ENCODE measurements at regions not wholly inside any gene's neighbourhood (a gene's known extent, or its start where the extent isn't known, plus 50 kb on each side); places are given as distances from the start of the nearest gene placed in this dataset.
"Not testable (repeated sequence)": the region's sequence is repeated elsewhere in the genome, so short reads cannot be mapped to it uniquely, and the experiment has no call there.

DNA sequence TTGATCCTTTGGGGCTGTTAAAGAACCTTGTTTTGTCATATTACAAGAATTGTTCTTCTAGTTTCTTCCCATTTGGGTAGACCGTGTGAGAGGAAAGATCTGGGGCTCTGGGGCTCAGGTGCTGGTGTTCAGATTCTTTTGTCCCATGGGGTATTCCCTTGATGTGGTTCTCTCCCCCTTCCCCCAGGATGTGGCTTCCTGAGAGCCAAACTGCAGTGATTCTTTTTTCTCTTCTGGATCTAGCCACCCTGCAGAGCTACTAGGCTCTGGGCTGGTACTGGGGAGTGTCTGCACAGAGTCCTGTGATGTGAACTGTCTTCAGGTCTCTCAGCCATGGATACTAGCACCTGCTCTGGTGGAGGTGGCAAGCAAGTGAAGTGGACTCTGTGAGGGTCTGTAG is 480.5 kb upstream of the MAN1A1 start:
- TF ChIP-seq, protein P1, sequence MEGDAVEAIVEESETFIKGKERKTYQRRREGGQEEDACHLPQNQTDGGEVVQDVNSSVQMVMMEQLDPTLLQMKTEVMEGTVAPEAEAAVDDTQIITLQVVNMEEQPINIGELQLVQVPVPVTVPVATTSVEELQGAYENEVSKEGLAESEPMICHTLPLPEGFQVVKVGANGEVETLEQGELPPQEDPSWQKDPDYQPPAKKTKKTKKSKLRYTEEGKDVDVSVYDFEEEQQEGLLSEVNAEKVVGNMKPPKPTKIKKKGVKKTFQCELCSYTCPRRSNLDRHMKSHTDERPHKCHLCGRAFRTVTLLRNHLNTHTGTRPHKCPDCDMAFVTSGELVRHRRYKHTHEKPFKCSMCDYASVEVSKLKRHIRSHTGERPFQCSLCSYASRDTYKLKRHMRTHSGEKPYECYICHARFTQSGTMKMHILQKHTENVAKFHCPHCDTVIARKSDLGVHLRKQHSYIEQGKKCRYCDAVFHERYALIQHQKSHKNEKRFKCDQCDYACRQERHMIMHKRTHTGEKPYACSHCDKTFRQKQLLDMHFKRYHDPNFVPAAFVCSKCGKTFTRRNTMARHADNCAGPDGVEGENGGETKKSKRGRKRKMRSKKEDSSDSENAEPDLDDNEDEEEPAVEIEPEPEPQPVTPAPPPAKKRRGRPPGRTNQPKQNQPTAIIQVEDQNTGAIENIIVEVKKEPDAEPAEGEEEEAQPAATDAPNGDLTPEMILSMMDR (IDR thresholded peaks at IDR 0.05; ENCODE audit: low read depth, low read length, missing control alignments): no peak
- no peak for DNase-seq
- in situ Hi-C loops (cut with HindIII; ENCODE audit: low pct_ligation_motif_present, low sequenced_read_pairs): no loop called here
- no peak overlapping the region for H3K27ac ChIP-seq
- H3K4me3 ChIP-seq (ENCODE audit: low read depth, low read length): no peak overlapping the region
- H3K36me3 ChIP-seq (replicated peaks): no peaks in the 10 kb centered on the region
- H3K27me3 ChIP-seq (replicated peaks): no peaks in the 10 kb centered on the region

DNA sequence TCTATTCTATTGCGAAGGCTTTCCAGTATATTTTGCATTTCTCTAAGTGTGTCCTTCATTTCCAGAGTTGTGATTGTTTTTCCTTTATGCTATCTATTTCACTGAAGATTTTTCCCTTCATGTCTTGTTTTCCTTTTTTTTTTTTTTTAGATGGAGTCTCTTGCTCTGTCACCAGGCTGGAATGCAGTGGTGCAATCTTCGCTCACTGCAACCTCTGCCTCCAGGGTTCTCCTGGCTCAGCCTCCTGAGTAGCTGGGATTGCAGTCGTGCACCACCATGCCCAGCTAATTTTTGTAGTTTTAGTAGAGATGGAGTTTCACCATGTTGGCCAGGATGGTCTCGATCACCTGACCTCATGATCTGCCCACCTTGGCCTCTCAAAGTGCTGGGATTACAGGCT is 479.9 kb upstream of the MAN1A1 start:
- in situ Hi-C loops (cut with HindIII; ENCODE audit: low pct_ligation_motif_present, low sequenced_read_pairs); H3K27ac ChIP-seq; H3K27me3 ChIP-seq (replicated peaks); H3K36me3 ChIP-seq (replicated peaks); H3K4me3 ChIP-seq (ENCODE audit: low read depth, low read length): not testable (repeated sequence)
- peak; percentile 19 for DNase-seq

DNA sequence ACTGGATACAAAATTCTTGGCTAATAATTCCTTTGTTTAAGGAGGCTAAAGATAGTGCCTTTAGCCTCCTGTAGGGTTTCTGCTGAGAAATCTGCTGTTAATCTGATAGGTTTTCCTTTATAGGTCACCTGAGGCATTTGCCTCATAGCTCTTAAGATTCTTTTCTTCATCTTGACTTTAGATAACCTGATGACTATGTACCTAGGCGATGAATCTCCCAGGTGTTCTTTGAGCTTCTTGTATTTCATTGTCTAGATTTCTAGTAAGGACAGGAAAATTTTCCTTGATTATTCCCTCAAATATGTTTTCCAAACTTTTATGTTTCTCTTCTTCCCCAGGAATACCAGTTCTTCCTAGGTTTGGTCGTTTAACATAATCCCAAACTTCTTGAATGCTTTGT is 479.4 kb upstream of the MAN1A1 start:
- Histone ChIP-seq H3K4me3 (ENCODE audit: low read depth, low read length) (no peak overlapping the region), H3K27me3 (replicated peaks) (no peaks in the 10 kb centered on the region), H3K27ac (no peak overlapping the region), H3K36me3 (replicated peaks) (no peaks in the 10 kb centered on the region)
- TF ChIP-seq, protein P1 (IDR thresholded peaks at IDR 0.05; ENCODE audit: low read depth, low read length, missing control alignments): no peak
- no peak for DNase-seq
- in situ Hi-C loops (cut with HindIII; ENCODE audit: low pct_ligation_motif_present, low sequenced_read_pairs): no loop called here

DNA sequence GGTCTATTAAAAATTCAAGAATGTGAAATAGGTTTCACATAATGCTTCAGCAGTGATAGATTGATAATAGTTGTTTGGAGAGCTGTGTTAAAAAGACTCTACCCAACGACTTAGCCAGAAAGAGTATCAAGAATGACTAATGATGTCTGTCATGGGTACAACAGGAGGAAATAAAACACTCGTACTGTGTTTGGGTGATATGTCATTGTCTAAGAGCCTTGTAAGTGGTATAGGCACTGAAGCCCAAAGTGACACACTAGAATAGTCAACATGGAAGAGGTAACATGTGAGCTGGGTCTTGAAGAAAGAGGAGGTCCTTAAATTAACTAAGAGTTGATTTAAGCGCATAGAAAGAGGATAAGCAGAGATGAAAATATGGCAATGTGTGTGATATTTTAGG is 471.8 kb upstream of the MAN1A1 start:
- Histone ChIP-seq H3K27ac (no peak overlapping the region), H3K27me3 (replicated peaks) (no peaks in the 10 kb centered on the region), H3K36me3 (replicated peaks) (no peaks in the 10 kb centered on the region), H3K4me3 (ENCODE audit: low read depth, low read length) (no peak overlapping the region)
- DNase-seq: no peak
- in situ Hi-C loops (cut with HindIII; ENCODE audit: low pct_ligation_motif_present, low sequenced_read_pairs): no loop called here
- TF ChIP-seq, protein P1 (IDR thresholded peaks at IDR 0.05; ENCODE audit: low read depth, low read length, missing control alignments): no peak

DNA sequence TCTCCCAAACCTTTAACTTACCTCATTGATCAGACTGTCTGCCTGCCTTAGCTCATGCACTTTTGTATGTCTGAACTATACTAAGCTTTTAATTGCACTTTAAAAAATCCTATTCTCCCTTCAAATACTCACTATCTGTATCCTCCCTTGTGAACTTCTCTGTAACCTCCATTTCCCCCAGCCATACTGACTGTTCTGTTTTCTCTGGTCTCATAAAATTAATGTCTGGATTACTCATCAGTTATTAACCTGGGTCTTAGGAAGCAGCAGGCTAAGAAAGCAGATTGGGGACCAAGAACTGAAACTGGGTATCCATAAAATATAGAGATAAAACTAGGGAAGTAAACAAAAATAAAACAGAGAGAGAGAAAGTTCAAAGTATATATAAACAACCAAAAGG is 469.3 kb upstream of the MAN1A1 start:
- no peak for DNase-seq
- no peak overlapping the region for H3K4me3 ChIP-seq (ENCODE audit: low read depth, low read length)
- no peaks in the 10 kb centered on the region for H3K36me3 ChIP-seq (replicated peaks)
- in situ Hi-C loops (cut with HindIII; ENCODE audit: low pct_ligation_motif_present, low sequenced_read_pairs): no loop called here
- no peak overlapping the region for H3K27ac ChIP-seq
- TF ChIP-seq, protein P1 (IDR thresholded peaks at IDR 0.05; ENCODE audit: low read depth, low read length, missing control alignments): no peak
- no peaks in the 10 kb centered on the region for H3K27me3 ChIP-seq (replicated peaks)

DNA sequence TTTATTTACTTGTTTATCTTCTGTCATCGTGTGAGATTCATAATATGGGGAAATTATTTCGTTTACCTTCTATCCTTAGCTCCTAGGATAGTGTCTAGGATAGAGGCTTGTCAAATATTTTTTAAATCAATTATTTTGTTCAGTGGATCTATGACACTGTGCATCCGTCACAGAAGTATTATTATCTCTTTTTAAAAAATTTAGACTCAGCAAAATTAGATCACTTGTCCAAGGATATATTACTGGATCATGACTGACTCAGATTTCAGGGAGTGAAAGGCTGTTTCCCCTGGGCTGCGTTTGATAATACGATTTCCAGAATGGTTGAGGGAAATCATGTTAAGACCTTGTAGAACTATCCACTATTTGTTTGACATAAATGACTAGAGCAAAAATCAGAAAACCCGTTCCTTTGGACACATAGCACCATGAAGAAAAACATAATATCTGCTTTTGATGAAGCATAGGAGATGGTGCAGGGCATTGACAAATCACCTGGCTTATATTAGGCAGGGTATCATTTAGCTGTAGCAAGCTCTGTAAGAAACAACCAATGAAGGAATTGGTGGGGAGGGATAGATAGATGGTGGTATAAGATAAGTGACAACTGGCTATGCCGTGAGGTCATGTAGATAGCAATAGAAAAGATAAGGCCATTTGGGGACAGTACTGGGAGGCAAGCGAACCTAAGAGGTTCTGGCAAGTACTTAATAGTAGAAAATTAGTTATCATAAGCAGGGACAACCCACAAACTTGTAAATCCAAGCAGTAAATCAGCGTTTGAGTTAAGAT is 465.2 kb upstream of the MAN1A1 start:
- H3K36me3 ChIP-seq (replicated peaks): no peaks in the 10 kb centered on the region
- H3K27ac ChIP-seq: no peak overlapping the region
- H3K4me3 ChIP-seq (ENCODE audit: low read depth, low read length): no peak overlapping the region
- in situ Hi-C loops (cut with HindIII; ENCODE audit: low pct_ligation_motif_present, low sequenced_read_pairs): no loop called here
- DNase-seq: no peak
- TF ChIP-seq, protein P1 (IDR thresholded peaks at IDR 0.05; ENCODE audit: low read depth, low read length, missing control alignments): no peak
- no peaks in the 10 kb centered on the region for H3K27me3 ChIP-seq (replicated peaks)

All from brain microvascular endothelial cell (primary cell).